ENCODE measurements at regions not wholly inside any gene's neighbourhood (a gene's known extent, or its start where the extent isn't known, plus 50 kb on each side); places are given as distances from the start of the nearest gene placed in this dataset.

DNA sequence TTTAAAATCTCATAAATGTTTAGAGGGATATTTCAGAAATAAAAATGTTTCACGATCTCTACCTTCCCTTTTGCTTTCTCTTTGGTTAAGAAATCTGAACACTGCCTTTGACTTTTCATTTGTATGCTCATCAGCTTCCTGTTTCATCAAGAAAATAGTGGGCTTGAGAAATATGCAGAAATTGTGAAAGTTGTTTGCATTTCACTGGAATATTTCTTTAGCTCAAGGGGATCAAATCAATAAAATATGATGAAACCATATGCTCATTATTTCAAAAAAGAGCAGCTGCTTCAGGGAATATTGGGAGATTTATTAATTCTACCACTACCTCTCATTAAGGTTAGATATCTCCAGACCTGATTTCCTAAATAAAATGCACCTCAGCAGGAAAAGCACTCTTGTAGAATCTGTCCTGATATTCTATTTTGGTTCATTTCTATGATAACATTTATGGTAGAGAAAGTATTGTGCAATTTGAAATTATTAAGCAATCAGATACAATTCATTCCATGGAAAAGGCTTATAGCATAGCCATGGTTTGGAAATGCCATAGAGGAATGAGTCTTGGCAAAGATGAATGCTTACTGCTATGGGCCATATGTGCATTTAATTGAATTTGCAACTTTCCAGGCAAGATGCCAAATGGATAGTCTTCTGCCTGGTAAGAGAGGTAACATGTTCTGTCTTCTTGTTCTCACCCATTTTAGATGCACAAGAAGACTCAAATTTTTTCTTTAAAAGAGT, 212.6 kb upstream of the SLC16A7 start:
- H3K36me3 ChIP-seq (ENCODE audit: control insufficient read depth in 2 of 2, insufficient read depth in 2 of 2, low read length in 1 of 2) = no peaks in the 10 kb centered on the region
- no peaks in the 10 kb centered on the region for H3K9me3 ChIP-seq (replicated peaks; ENCODE audit: control insufficient read depth, insufficient read depth, low read length)
- H3K9ac ChIP-seq (ENCODE audit: control insufficient read depth, insufficient read depth, low read length) = no peak overlapping the region
- RAD21 ChIA-PET (ENCODE audit: unreplicated experiment) = no interaction called here
- SMC1A ChIA-PET (ENCODE audit: uncharacterized antibody, unreplicated experiment) = no interaction called here
- FAIRE-seq = no peak
- H3K4me1 ChIP-seq (ENCODE audit: control insufficient read depth, insufficient read depth, low read length) = no peaks in the 10 kb centered on the region
- 0% methylated on average over 1 of the region's 1 CpG for WGBS (ENCODE audit: insufficient coverage, insufficient replicate concordance, low lambda C conversion rate, missing lambda C conversion rate)
- H3K79me2 ChIP-seq (ENCODE audit: control insufficient read depth, insufficient read depth, low read length) = no peaks in the 10 kb centered on the region
- in situ Hi-C loops (cut with MboI) = no loop called here
- no peaks in the 10 kb centered on the region for H4K20me1 ChIP-seq (ENCODE audit: control insufficient read depth, insufficient read depth)
- H3K4me3 ChIP-seq = no peak overlapping the region
- no peak for ATAC-seq
- H3K27ac ChIP-seq (ENCODE audit: control insufficient read depth, insufficient read depth) = no peak overlapping the region
- DNase-seq (ENCODE audit: low read depth, low spot score) = no peak
- no TSS peak for BruUV-seq (replicated peaks)
- no peak overlapping the region for H2AFZ ChIP-seq (ENCODE audit: control insufficient read depth, low read depth, low read length)
- TF ChIP-seq CREM (IDR thresholded peaks at IDR 0.05; ENCODE audit: low read depth) = no peak
- TF ChIP-seq, protein P1, sequence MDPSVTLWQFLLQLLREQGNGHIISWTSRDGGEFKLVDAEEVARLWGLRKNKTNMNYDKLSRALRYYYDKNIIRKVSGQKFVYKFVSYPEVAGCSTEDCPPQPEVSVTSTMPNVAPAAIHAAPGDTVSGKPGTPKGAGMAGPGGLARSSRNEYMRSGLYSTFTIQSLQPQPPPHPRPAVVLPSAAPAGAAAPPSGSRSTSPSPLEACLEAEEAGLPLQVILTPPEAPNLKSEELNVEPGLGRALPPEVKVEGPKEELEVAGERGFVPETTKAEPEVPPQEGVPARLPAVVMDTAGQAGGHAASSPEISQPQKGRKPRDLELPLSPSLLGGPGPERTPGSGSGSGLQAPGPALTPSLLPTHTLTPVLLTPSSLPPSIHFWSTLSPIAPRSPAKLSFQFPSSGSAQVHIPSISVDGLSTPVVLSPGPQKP (IDR thresholded peaks at IDR 0.05; ENCODE audit: low read depth, low read length) = no peak
- TF ChIP-seq JUNB (IDR thresholded peaks at IDR 0.05) = no peak
- no peak for TF ChIP-seq RAD21 (IDR thresholded peaks at IDR 0.05; ENCODE audit: insufficient read depth, low read depth, low read length)
- TF ChIP-seq, protein P2, sequence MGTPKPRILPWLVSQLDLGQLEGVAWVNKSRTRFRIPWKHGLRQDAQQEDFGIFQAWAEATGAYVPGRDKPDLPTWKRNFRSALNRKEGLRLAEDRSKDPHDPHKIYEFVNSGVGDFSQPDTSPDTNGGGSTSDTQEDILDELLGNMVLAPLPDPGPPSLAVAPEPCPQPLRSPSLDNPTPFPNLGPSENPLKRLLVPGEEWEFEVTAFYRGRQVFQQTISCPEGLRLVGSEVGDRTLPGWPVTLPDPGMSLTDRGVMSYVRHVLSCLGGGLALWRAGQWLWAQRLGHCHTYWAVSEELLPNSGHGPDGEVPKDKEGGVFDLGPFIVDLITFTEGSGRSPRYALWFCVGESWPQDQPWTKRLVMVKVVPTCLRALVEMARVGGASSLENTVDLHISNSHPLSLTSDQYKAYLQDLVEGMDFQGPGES (IDR thresholded peaks at IDR 0.05) = no peak
- TF ChIP-seq NFIC (IDR thresholded peaks at IDR 0.05; ENCODE audit: low read depth, low read length) = no peak
- H3K4me2 ChIP-seq (ENCODE audit: control insufficient read depth, insufficient read depth) = no peak overlapping the region
- POLR2A ChIA-PET = no interaction called here
- H3K27me3 ChIP-seq (replicated peaks in 1 of 2; ENCODE audit: control insufficient read depth in 2 of 2, insufficient read depth in 2 of 2, low read length in 1 of 2) = no peaks in the 10 kb centered on the region
- CTCF ChIA-PET = no interaction called here
- intact Hi-C loops (cut with micrococcal nuclease; ENCODE audit: unreplicated experiment) = no loop called here

Data from GM12878 (cell line).